HCT116 (cell line): ENCODE measurements at regions not wholly inside any gene's neighbourhood (a gene's known extent, or its start where the extent isn't known, plus 50 kb on each side); places are given as distances from the start of the nearest gene placed in this dataset.

ENCODE experiments used
- ATAC-seq: fragments of 200-7000 bp; cut with Tn5 transposase; 2 replicates; pipeline ENCODE4 v1.9.1; 2020; ENCODE audit warnings: mild to moderate bottlenecking, moderate library complexity
- BruUV-seq: library from RNA; stranded (reverse); fragments of 400-500 nt; replicated peaks from 2 replicates; lab custom pipeline; 2021; lab: Mats Ljungman, UMichigan
- CTCF ChIA-PET: fragments of 300-600 bp; sonication (Branson Sonifier 250); formaldehyde crosslinking; loops from one replicate; lab custom pipeline; 2021; ENCODE audit warnings: antibody characterized with exemption; lab: Charles Lee
- POLR2A ChIA-PET: fragments of 300-600, 350-600 bp; sonication (Branson Sonifier 250); formaldehyde crosslinking; loops from one replicate; lab custom pipeline; 2021; ENCODE audit warnings: antibody characterized with exemption; lab: Charles Lee
- RAD21 ChIA-PET, 2 experiments: fragments of 300-600 bp; sonication (Branson Sonifier 250); formaldehyde crosslinking; loops; one replicate each; lab custom pipeline; 2023; ENCODE audit warnings: low total read pairs in 2 of 2; ENCODE audit not compliant: uncharacterized antibody in 2 of 2, unreplicated experiment in 2 of 2, low non-redundant PET in 1 of 2; lab: Charles Lee
- DNase-seq: peaks from one replicate; pipeline ENCODE4 v3.0.0-alpha.2; 2010; ENCODE audit warnings: low read depth, low spot score
- H2AFZ ChIP-seq: fragments of 200-600 bp; shearing (Covaris generic), sonication (generic); 2 replicates; pipeline ENCODE4 v1.6.1; 2017; ENCODE audit warnings: low read depth, mixed run types, mixed read lengths, antibody characterized with exemption, low read length; ENCODE audit not compliant: poor library complexity, severe bottlenecking
- H3K27ac ChIP-seq: 2 replicates; pipeline ENCODE4 v1.5.1; 2012; ENCODE audit warnings: low read depth, low read length
- H3K27me3 ChIP-seq: fragments of 200-600 bp; sonication (generic); 2 replicates; pipeline ENCODE4 v1.6.1; 2016; ENCODE audit warnings: mixed run types, low read length, mixed read lengths; ENCODE audit not compliant: insufficient read depth
- H3K36me3 ChIP-seq, 2 experiments: fragments of 200-500 bp in 1 of 2; fragments of 200-600 bp in 1 of 2; sonication (Bioruptor generic) in 1 of 2; sonication (generic) in 1 of 2; 2 replicates each; pipeline versions ENCODE4 v1.5.1 to v1.6.1; 2014 to 2016; ENCODE audit warnings: low read length in 2 of 2, inconsistent platforms in 1 of 2, mixed read lengths in 1 of 2, mixed run types in 1 of 2; ENCODE audit not compliant: insufficient read depth in 2 of 2, control insufficient read depth in 1 of 2
- H3K4me1 ChIP-seq, 2 experiments: fragments of 200-600 bp in 1 of 2; sonication (generic) in 1 of 2; 2 replicates each; pipeline versions ENCODE4 v1.5.1 to v1.6.1; 2012 to 2017; ENCODE audit warnings: low read length in 2 of 2, inconsistent platforms in 1 of 2, mild to moderate bottlenecking in 1 of 2, mixed read lengths in 1 of 2, mixed run types in 1 of 2, moderate library complexity in 1 of 2; ENCODE audit not compliant: insufficient read depth in 2 of 2, control insufficient read depth in 1 of 2
- H3K4me2 ChIP-seq: fragments of 200-600 bp; sonication (generic); 2 replicates; pipeline ENCODE4 v1.6.1; 2017; ENCODE audit warnings: mixed run types, low read length, mixed read lengths
- H3K4me3 ChIP-seq, 2 experiments: fragments of 200-600 bp in 1 of 2; sonication (generic) in 1 of 2; replicated peaks in 1 of 2; 2 replicates each; pipeline ENCODE4 v1.5.1; 2011 to 2016; ENCODE audit warnings: low read length in 2 of 2, control low read depth in 1 of 2, low read depth in 1 of 2, mild to moderate bottlenecking in 1 of 2, mixed read lengths in 1 of 2, mixed run types in 1 of 2
- H3K79me2 ChIP-seq: fragments of 200-600 bp; sonication (generic); 2 replicates; pipeline ENCODE4 v1.6.1; 2017; ENCODE audit warnings: mild to moderate bottlenecking, mixed run types, low read length, moderate library complexity, mixed read lengths; ENCODE audit not compliant: insufficient read depth
- H3K9ac ChIP-seq: fragments of 200-600 bp; sonication (generic); 2 replicates; pipeline ENCODE4 v1.6.1; 2016; ENCODE audit warnings: low read length, mixed read lengths
- H3K9me2 ChIP-seq: fragments of 200-600 bp; sonication (generic), shearing (Covaris generic); 2 replicates; pipeline ENCODE4 v1.6.1; 2017; ENCODE audit warnings: mixed run types, mild to moderate bottlenecking, moderate library complexity; ENCODE audit not compliant: insufficient read depth
- H3K9me3 ChIP-seq, 2 experiments: fragments of 200-500 bp in 1 of 2; fragments of 200-600 bp in 1 of 2; sonication (Bioruptor generic) in 1 of 2; sonication (generic) in 1 of 2; 2 replicates each; pipeline ENCODE4 v1.6.1; 2014 to 2017; ENCODE audit warnings: low read length in 2 of 2, mixed read lengths in 2 of 2, inconsistent platforms in 1 of 2, low read depth in 1 of 2, mild to moderate bottlenecking in 1 of 2, mixed run types in 1 of 2, moderate library complexity in 1 of 2; ENCODE audit not compliant: control insufficient read depth in 1 of 2, insufficient read depth in 1 of 2
- H4K20me1 ChIP-seq: fragments of 200-600 bp; sonication (generic), shearing (Covaris generic); 2 replicates; pipeline ENCODE4 v1.6.1; 2017; ENCODE audit warnings: mixed run types, mild to moderate bottlenecking, moderate library complexity; ENCODE audit not compliant: insufficient read depth
- CBX3 ChIP-seq: IDR thresholded peaks from 2 replicates; pipeline ENCODE4 v1.6.1; 2012; ENCODE audit warnings: low read depth
- FOSL1 ChIP-seq: IDR thresholded peaks from 2 replicates; pipeline ENCODE4 v1.6.1; 2012; ENCODE audit warnings: low read depth
- POLR2AphosphoS5 ChIP-seq: IDR thresholded peaks from 2 replicates; pipeline ENCODE4 v1.6.1; 2011; ENCODE audit warnings: mild to moderate bottlenecking, low read depth, low read length, moderate library complexity
- RAD21 ChIP-seq: IDR thresholded peaks from 2 replicates; pipeline ENCODE4 v1.6.1; 2012; ENCODE audit warnings: low read depth, mild to moderate bottlenecking
- TCF7L2 ChIP-seq: IDR thresholded peaks from 2 replicates; pipeline ENCODE4 v1.7.0; 2011; ENCODE audit warnings: borderline replicate concordance, inconsistent platforms; ENCODE audit not compliant: insufficient read depth, insufficient read length; ENCODE audit errors: extremely low read depth
- ZFX ChIP-seq: fragments of 450-650 bp; IDR thresholded peaks from 2 replicates; pipeline ENCODE4 v1.6.1; 2017
- intact Hi-C: fragments of 100-400 bp; cut with micrococcal nuclease; formaldehyde crosslinking; loops from 2 replicates; pipeline ENCODE4 v1.10.0; 2022
- TF ChIP-seq, protein P1 (sequence below): IDR thresholded peaks from 2 replicates; pipeline ENCODE4 v1.6.1; 2012
- TF ChIP-seq, protein P2 (sequence below): IDR thresholded peaks from 2 replicates; pipeline ENCODE4 v1.6.1; 2012; ENCODE audit warnings: low read depth

DNA sequence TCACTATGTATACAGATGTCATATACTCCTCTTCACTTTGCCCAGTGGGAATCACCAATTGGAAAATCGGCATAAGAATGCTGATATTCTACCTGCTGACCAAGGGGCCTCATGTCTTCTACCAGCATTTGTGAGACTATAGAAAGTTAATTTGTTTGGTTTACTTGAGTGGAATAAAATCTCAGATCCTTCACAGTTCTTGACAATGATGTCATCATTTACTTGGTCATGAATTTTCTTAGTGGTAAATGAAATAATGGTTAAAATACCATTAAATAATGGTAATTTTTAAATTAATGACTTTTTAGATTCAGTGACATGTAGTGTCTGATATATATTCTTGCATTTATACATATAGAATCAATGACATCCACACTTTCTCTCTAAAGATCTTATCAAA, 1052.6 kb downstream of the ADGRL3 start:
- H3K9me3 ChIP-seq, result peaks cover 10 to 26% of the 10 kb centered on the region in 2 experiments; a peak in 2 of 4 replicates
- intact Hi-C loops, result no loop called here
- DNase-seq (no peak), ATAC-seq (no peak)
- H3K4me2 ChIP-seq, result no peak overlapping the region
- ChIA-PET POLR2A (no interaction called here), RAD21 (no interaction called here), CTCF (no interaction called here)
- no peak overlapping the region for H3K27ac ChIP-seq
- no peaks in the 10 kb centered on the region for H3K9me2 ChIP-seq
- no peaks in the 10 kb centered on the region for H3K27me3 ChIP-seq
- no TSS peak for BruUV-seq
- H2AFZ ChIP-seq, result no peak overlapping the region
- TF ChIP-seq ZFX, result no peak
- TF ChIP-seq, protein P1, sequence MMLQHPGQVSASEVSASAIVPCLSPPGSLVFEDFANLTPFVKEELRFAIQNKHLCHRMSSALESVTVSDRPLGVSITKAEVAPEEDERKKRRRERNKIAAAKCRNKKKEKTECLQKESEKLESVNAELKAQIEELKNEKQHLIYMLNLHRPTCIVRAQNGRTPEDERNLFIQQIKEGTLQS, result no peak
- no peak for TF ChIP-seq RAD21
- no peak overlapping the region for H3K9ac ChIP-seq
- H3K79me2 ChIP-seq, result no peaks in the 10 kb centered on the region
- no peak overlapping the region for H3K4me3 ChIP-seq
- no peaks in the 10 kb centered on the region for H4K20me1 ChIP-seq
- no peaks in the 10 kb centered on the region for H3K36me3 ChIP-seq
- no peaks in the 10 kb centered on the region for H3K4me1 ChIP-seq

DNA sequence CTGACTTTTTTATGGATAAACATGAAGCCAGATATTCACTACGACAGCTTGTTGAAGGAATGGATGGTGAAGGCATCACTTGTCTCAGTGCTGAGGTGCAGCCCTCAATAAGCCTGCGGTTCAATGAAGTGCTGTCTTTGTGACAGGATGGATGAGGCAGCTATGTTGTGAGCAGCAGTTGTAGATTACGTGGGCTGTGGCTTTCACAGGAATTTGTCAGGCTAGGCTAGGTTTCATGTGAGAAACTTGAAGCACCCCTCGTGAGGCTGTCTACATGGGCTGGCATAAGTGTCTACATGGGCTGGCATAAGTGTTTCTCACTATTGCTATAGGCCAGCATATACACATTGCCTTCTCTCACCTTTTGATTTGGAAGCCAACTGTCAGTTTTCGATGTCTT, 1050.0 kb downstream of the ADGRL3 start:
- Histone ChIP-seq H3K4me3 (no peak overlapping the region), H3K36me3 (no peaks in the 10 kb centered on the region), H4K20me1 (no peaks in the 10 kb centered on the region), H3K4me1 (no peaks in the 10 kb centered on the region), H3K4me2 (no peak overlapping the region), H3K27me3 (no peaks in the 10 kb centered on the region), H3K9me2 (no peaks in the 10 kb centered on the region), H3K27ac (no peak overlapping the region), H3K9ac (no peak overlapping the region), H3K79me2 (no peaks in the 10 kb centered on the region), H2AFZ (no peak overlapping the region), H3K9me3 (peaks cover 9 to 10% of the 10 kb centered on the region in 2 experiments; a peak in 2 of 4 replicates)
- no peak for DNase-seq
- CTCF ChIA-PET, result no interaction called here
- no peak for ATAC-seq
- RAD21 ChIA-PET, result no interaction called here
- no peak for TF ChIP-seq FOSL1
- no peak for TF ChIP-seq TCF7L2
- TF ChIP-seq, protein P2, sequence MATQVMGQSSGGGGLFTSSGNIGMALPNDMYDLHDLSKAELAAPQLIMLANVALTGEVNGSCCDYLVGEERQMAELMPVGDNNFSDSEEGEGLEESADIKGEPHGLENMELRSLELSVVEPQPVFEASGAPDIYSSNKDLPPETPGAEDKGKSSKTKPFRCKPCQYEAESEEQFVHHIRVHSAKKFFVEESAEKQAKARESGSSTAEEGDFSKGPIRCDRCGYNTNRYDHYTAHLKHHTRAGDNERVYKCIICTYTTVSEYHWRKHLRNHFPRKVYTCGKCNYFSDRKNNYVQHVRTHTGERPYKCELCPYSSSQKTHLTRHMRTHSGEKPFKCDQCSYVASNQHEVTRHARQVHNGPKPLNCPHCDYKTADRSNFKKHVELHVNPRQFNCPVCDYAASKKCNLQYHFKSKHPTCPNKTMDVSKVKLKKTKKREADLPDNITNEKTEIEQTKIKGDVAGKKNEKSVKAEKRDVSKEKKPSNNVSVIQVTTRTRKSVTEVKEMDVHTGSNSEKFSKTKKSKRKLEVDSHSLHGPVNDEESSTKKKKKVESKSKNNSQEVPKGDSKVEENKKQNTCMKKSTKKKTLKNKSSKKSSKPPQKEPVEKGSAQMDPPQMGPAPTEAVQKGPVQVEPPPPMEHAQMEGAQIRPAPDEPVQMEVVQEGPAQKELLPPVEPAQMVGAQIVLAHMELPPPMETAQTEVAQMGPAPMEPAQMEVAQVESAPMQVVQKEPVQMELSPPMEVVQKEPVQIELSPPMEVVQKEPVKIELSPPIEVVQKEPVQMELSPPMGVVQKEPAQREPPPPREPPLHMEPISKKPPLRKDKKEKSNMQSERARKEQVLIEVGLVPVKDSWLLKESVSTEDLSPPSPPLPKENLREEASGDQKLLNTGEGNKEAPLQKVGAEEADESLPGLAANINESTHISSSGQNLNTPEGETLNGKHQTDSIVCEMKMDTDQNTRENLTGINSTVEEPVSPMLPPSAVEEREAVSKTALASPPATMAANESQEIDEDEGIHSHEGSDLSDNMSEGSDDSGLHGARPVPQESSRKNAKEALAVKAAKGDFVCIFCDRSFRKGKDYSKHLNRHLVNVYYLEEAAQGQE, result no peak
- no peak for TF ChIP-seq POLR2AphosphoS5
- TF ChIP-seq, protein P1, result no peak
- TF ChIP-seq RAD21, result no peak
- TF ChIP-seq CBX3, result no peak
- intact Hi-C loops, result no loop called here
- no TSS peak for BruUV-seq
- POLR2A ChIA-PET, result no interaction called here
